ENCODE measurements at regions not wholly inside any gene's neighbourhood (a gene's known extent, or its start where the extent isn't known, plus 50 kb on each side); places are given as distances from the start of the nearest gene placed in this dataset.

- ChIA-PET CTCF (no interaction called here), POLR2A (no interaction called here)
- H3K4me1 Mint-ChIP-seq: no peaks in the 10 kb centered on the region
- ATAC-seq (no peak), DNase-seq (ENCODE audit: low spot score) (no peak)
- H3K27ac Mint-ChIP-seq: no peak overlapping the region
- H3K4me3 Mint-ChIP-seq: no peak overlapping the region
- no peaks in the 10 kb centered on the region for H3K9me3 Mint-ChIP-seq
- H3K27me3 Mint-ChIP-seq (ENCODE audit: low read depth): no peaks in the 10 kb centered on the region
- TF ChIP-seq NFE2L1 (CRISPR knock-in tag; IDR thresholded peaks at IDR 0.05) (no peak), TEAD4 (CRISPR knock-in tag; IDR thresholded peaks at IDR 0.05) (no peak), FOXP4 (CRISPR knock-in tag; IDR thresholded peaks at IDR 0.05) (no peak), HMGXB4 (CRISPR knock-in tag; IDR thresholded peaks at IDR 0.05) (no peak), ZNF532 (CRISPR knock-in tag; IDR thresholded peaks at IDR 0.05; ENCODE audit: borderline replicate concordance) (no peak), SMAD4 (CRISPR knock-in tag; IDR thresholded peaks at IDR 0.05) (no peak), E2F1 (CRISPR knock-in tag; IDR thresholded peaks at IDR 0.05) (no peak), ZNF396 (CRISPR knock-in tag; IDR thresholded peaks at IDR 0.05; ENCODE audit: borderline replicate concordance) (no peak), CREM (CRISPR knock-in tag; IDR thresholded peaks at IDR 0.05) (no peak), FOXK1 (CRISPR knock-in tag; IDR thresholded peaks at IDR 0.05) (no peak), AFF4 (CRISPR knock-in tag; IDR thresholded peaks at IDR 0.05; ENCODE audit: borderline replicate concordance) (no peak), RORB (CRISPR knock-in tag; IDR thresholded peaks at IDR 0.05) (no peak)
- no peaks in the 10 kb centered on the region for H3K36me3 Mint-ChIP-seq
Measured at GRCh38 chr14:82667501-82667900, 1133.8 kb upstream of the SEL1L start.

GRCh38 chr14:82676403-82676802 is 1142.8 kb upstream of the SEL1L start:
- DNase-seq (ENCODE audit: low spot score): no peak
- no peaks in the 10 kb centered on the region for H3K9me3 Mint-ChIP-seq
- no peaks in the 10 kb centered on the region for H3K4me1 Mint-ChIP-seq
- H3K27me3 Mint-ChIP-seq (ENCODE audit: low read depth): no peaks in the 10 kb centered on the region
- ChIA-PET POLR2A (no interaction called here), CTCF (no interaction called here)
- H3K27ac Mint-ChIP-seq: no peak overlapping the region
- no peak for ATAC-seq
- H3K36me3 Mint-ChIP-seq: no peaks in the 10 kb centered on the region
- H3K4me3 Mint-ChIP-seq: no peak overlapping the region
- no peak for TF ChIP-seq ZNF423 (CRISPR knock-in tag; IDR thresholded peaks at IDR 0.05)
- TF ChIP-seq MXD4 (CRISPR knock-in tag; IDR thresholded peaks at IDR 0.05; ENCODE audit: borderline replicate concordance): no peak
- no peak for TF ChIP-seq CDX4 (CRISPR knock-in tag; IDR thresholded peaks at IDR 0.05; ENCODE audit: borderline replicate concordance)
- no peak for TF ChIP-seq ZNF317 (CRISPR knock-in tag; IDR thresholded peaks at IDR 0.05; ENCODE audit: borderline replicate concordance, low read depth)
- no peak for TF ChIP-seq EMX1 (CRISPR knock-in tag; IDR thresholded peaks at IDR 0.05)
- no peak for TF ChIP-seq NFYB (CRISPR knock-in tag; conservative IDR thresholded peaks at IDR 0.05; ENCODE audit: low read depth)
- TF ChIP-seq GTF2I (CRISPR knock-in tag; conservative IDR thresholded peaks at IDR 0.05): no peak
- no peak for TF ChIP-seq ZNF121 (CRISPR knock-in tag; IDR thresholded peaks at IDR 0.05)

All from WTC11 (cell line).